ENCODE measurements at regions not wholly inside any gene's neighbourhood (a gene's known extent, or its start where the extent isn't known, plus 50 kb on each side); places are given as distances from the start of the nearest gene placed in this dataset.

- no peak for TF ChIP-seq CTCF (conservative IDR thresholded peaks at IDR 0.05; ENCODE audit: control insufficient read depth, insufficient read depth, low read depth, low read length)
- H3K4me3 ChIP-seq (ENCODE audit: control insufficient read depth, low read depth, low read length) = no peak overlapping the region
Observed at GRCh38 chr10:58451193-58451889, 61.3 kb upstream of the BICC1 start.

GRCh38 chr10:58453105-58453504, 59.6 kb upstream of the BICC1 start:
- no peak overlapping the region for H3K4me3 ChIP-seq (ENCODE audit: control insufficient read depth, low read depth, low read length)
- no peak for TF ChIP-seq CTCF (conservative IDR thresholded peaks at IDR 0.05; ENCODE audit: control insufficient read depth, insufficient read depth, low read depth, low read length)
- DNase-seq (ENCODE audit: low read depth) = no peak

More at GRCh38 chr10:58451193-58451889, 61.3 kb upstream of the BICC1 start:
- no peak for DNase-seq (ENCODE audit: low read depth)

- TF ChIP-seq CTCF (conservative IDR thresholded peaks at IDR 0.05; ENCODE audit: control insufficient read depth, insufficient read depth, low read depth, low read length) = no peak
- no peak for DNase-seq (ENCODE audit: low read depth)
Observed at GRCh38 chr10:58456179-58456578, 56.5 kb upstream of the BICC1 start.

GRCh38 chr10:58457761-58458616, 54.7 kb upstream of the BICC1 start:
- no peak overlapping the region for H3K4me3 ChIP-seq (ENCODE audit: control insufficient read depth, low read depth, low read length)
- DNase-seq (ENCODE audit: low read depth) = peak; percentile 98
- TF ChIP-seq CTCF (conservative IDR thresholded peaks at IDR 0.05; ENCODE audit: control insufficient read depth, insufficient read depth, low read depth, low read length) = no peak

More at GRCh38 chr10:58456179-58456578, 56.5 kb upstream of the BICC1 start:
- H3K4me3 ChIP-seq (ENCODE audit: control insufficient read depth, low read depth, low read length) = no peak overlapping the region

- TF ChIP-seq CTCF (conservative IDR thresholded peaks at IDR 0.05; ENCODE audit: control insufficient read depth, insufficient read depth, low read depth, low read length) = no peak
- no peak for DNase-seq (ENCODE audit: low read depth)
- no peak overlapping the region for H3K4me3 ChIP-seq (ENCODE audit: control insufficient read depth, low read depth, low read length)
Observed at GRCh38 chr10:58459069-58459468, 53.6 kb upstream of the BICC1 start.

- TF ChIP-seq CTCF (conservative IDR thresholded peaks at IDR 0.05; ENCODE audit: control insufficient read depth, insufficient read depth, low read depth, low read length) = no peak
- DNase-seq (ENCODE audit: low read depth) = no peak
Observed at GRCh38 chr10:58460157-58460556, 52.5 kb upstream of the BICC1 start.

More at GRCh38 chr10:58460157-58460556, 52.5 kb upstream of the BICC1 start:
- H3K4me3 ChIP-seq (ENCODE audit: control insufficient read depth, low read depth, low read length) = no peak overlapping the region
